CD4-positive, alpha-beta T cell (primary cell): ENCODE measurements at regions not wholly inside any gene's neighbourhood (a gene's known extent, or its start where the extent isn't known, plus 50 kb on each side); places are given as distances from the start of the nearest gene placed in this dataset.

ENCODE experiments used
- ATAC-seq: fragments of 200-7000 bp; cut with Tn5 transposase; one replicate; pipeline ENCODE4 v1.10.0; 2022; ENCODE audit warnings: mild to moderate bottlenecking; ENCODE audit not compliant: poor library complexity
- CTCF ChIA-PET: fragments of 350-600 bp; sonication (Branson Sonifier 250); formaldehyde crosslinking; loops from one replicate; lab custom pipeline; 2021; ENCODE audit warnings: antibody characterized with exemption, inconsistent platforms; lab: Charles Lee
- POLR2A ChIA-PET: fragments of 350-600 bp; sonication (Branson Sonifier 250); formaldehyde crosslinking; loops from one replicate; lab custom pipeline; 2021; ENCODE audit warnings: antibody characterized with exemption, inconsistent platforms; lab: Charles Lee
- DNase-seq, 14 experiments: peaks; one replicate each; pipeline ENCODE4 v3.0.0-alpha.2; 2013 to 2020; ENCODE audit warnings: mixed read lengths in 2 of 14
- H3K27ac ChIP-seq, 2 donors: one replicate each; pipeline versions ENCODE4 v1.5.1 to v1.7.0; 2013; ENCODE audit warnings: low read length in 2 of 2, low read depth in 1 of 2, mild to moderate bottlenecking in 1 of 2
- H3K27me3 ChIP-seq, 2 experiments: 1 replicate in 1 of 2; 2 replicates in 1 of 2; pipeline versions ENCODE4 v1.6.1 to v1.7.0; 2013; ENCODE audit warnings: low read length in 2 of 2, control low read depth in 1 of 2, mild to moderate bottlenecking in 1 of 2, moderate library complexity in 1 of 2; ENCODE audit not compliant: insufficient read depth in 2 of 2, control insufficient read depth in 1 of 2
- H3K36me3 ChIP-seq: one replicate; pipeline ENCODE4 v1.6.1; 2013; ENCODE audit warnings: low read length, control low read depth; ENCODE audit not compliant: insufficient read depth
- H3K4me1 ChIP-seq: one replicate; pipeline ENCODE4 v1.6.1; 2013; ENCODE audit warnings: low read length, control low read depth; ENCODE audit not compliant: insufficient read depth
- H3K4me3 ChIP-seq: one replicate; pipeline ENCODE4 v1.5.1; 2013; ENCODE audit warnings: mild to moderate bottlenecking, low read length, moderate library complexity
- H3K9me3 ChIP-seq, 2 experiments: 1 replicate in 1 of 2; 2 replicates in 1 of 2; pipeline versions ENCODE4 v1.6.1 to v1.7.0; 2013; ENCODE audit warnings: low read length in 2 of 2, mild to moderate bottlenecking in 2 of 2, control low read depth in 1 of 2, moderate library complexity in 1 of 2; ENCODE audit not compliant: control insufficient read depth in 1 of 2, insufficient read depth in 1 of 2
- H3K27ac Mint-ChIP-seq: one replicate; pipeline ENCODE4 v1.8.0; 2020; ENCODE audit warnings: mixed read lengths
- H3K27me3 Mint-ChIP-seq: one replicate; pipeline ENCODE4 v1.8.0; 2021; ENCODE audit warnings: mixed read lengths
- H3K36me3 Mint-ChIP-seq: one replicate; pipeline ENCODE4 v1.8.0; 2021; ENCODE audit warnings: low read depth, mixed read lengths
- H3K4me1 Mint-ChIP-seq: one replicate; pipeline ENCODE4 v1.8.0; 2021; ENCODE audit warnings: low read depth, mixed read lengths
- H3K4me3 Mint-ChIP-seq: one replicate; pipeline ENCODE4 v1.8.0; 2020; ENCODE audit warnings: mild to moderate bottlenecking, mixed read lengths
- H3K9me3 Mint-ChIP-seq: one replicate; pipeline ENCODE4 v1.8.0; 2020; ENCODE audit warnings: mixed read lengths
- CTCF ChIP-seq: fragments of 200-600 bp; IDR thresholded peaks from one replicate; pipeline ENCODE4 v1.8.0; 2022; ENCODE audit warnings: antibody characterized with exemption, mild to moderate bottlenecking
- intact Hi-C, 2 experiments: fragments of 100-400 bp; cut with DNase I in 1 of 2; cut with micrococcal nuclease in 1 of 2; formaldehyde crosslinking; loops; one replicate each; pipeline versions ENCODE4 v1.15.1 to v1.9.0; 2023 to 2025; cut with DNase I, micrococcal nuclease

- no peaks in the 10 kb centered on the region for H3K9me3 Mint-ChIP-seq
- H3K4me1 ChIP-seq = no peaks in the 10 kb centered on the region
- ChIA-PET CTCF (no interaction called here), POLR2A (no interaction called here)
- DNase-seq (no peak), ATAC-seq (no peak)
- no peaks in the 10 kb centered on the region for H3K4me1 Mint-ChIP-seq
- H3K4me3 Mint-ChIP-seq = no peak overlapping the region
- H3K27ac ChIP-seq = no peak overlapping the region
- H3K4me3 ChIP-seq = no peak overlapping the region
- intact Hi-C loops = no loop called here
- H3K36me3 Mint-ChIP-seq = no peaks in the 10 kb centered on the region
- TF ChIP-seq CTCF = no peak
- H3K27me3 ChIP-seq = no peaks in the 10 kb centered on the region
- no peaks in the 10 kb centered on the region for H3K36me3 ChIP-seq
- H3K27ac Mint-ChIP-seq = no peak overlapping the region
- H3K27me3 Mint-ChIP-seq = no peaks in the 10 kb centered on the region
- H3K9me3 ChIP-seq = peaks cover 0 to 9% of the 10 kb centered on the region in 2 experiments
These were observed 176.2 kb upstream of the CHRM2 start for GRCh38 chr7:136692221-136692620.

GRCh38 chr7:136688601-136689000 is 179.9 kb upstream of the CHRM2 start:
- ATAC-seq (no peak), DNase-seq (no peak)
- H3K36me3 ChIP-seq = no peaks in the 10 kb centered on the region
- Mint-ChIP-seq H3K4me3 (no peak overlapping the region), H3K36me3 (no peaks in the 10 kb centered on the region), H3K27me3 (no peaks in the 10 kb centered on the region), H3K9me3 (no peaks in the 10 kb centered on the region), H3K27ac (no peak overlapping the region), H3K4me1 (no peaks in the 10 kb centered on the region)
- H3K27me3 ChIP-seq = no peaks in the 10 kb centered on the region
- no peak overlapping the region for H3K4me3 ChIP-seq
- H3K4me1 ChIP-seq = no peaks in the 10 kb centered on the region
- no peaks in the 10 kb centered on the region for H3K9me3 ChIP-seq
- ChIA-PET CTCF (no interaction called here), POLR2A (no interaction called here)
- intact Hi-C loops = no loop called here
- H3K27ac ChIP-seq = no peak overlapping the region
- no peak for TF ChIP-seq CTCF

GRCh38 chr7:136687693-136688322 is 180.6 kb upstream of the CHRM2 start:
- no peaks in the 10 kb centered on the region for H3K27me3 Mint-ChIP-seq

More at GRCh38 chr7:136687693-136688322, 180.6 kb upstream of the CHRM2 start:
- Histone ChIP-seq H3K27me3 (no peaks in the 10 kb centered on the region), H3K36me3 (no peaks in the 10 kb centered on the region), H3K4me3 (no peak overlapping the region), H3K9me3 (no peaks in the 10 kb centered on the region), H3K27ac (no peak overlapping the region), H3K4me1 (no peaks in the 10 kb centered on the region)
- no peak for TF ChIP-seq CTCF
- POLR2A ChIA-PET = no interaction called here
- no peaks in the 10 kb centered on the region for H3K4me1 Mint-ChIP-seq
- H3K27ac Mint-ChIP-seq = no peak overlapping the region
- H3K4me3 Mint-ChIP-seq = no peak overlapping the region
- no peak for DNase-seq
- no peaks in the 10 kb centered on the region for H3K36me3 Mint-ChIP-seq
- intact Hi-C loops = no loop called here
- CTCF ChIA-PET = no interaction called here
- no peak for ATAC-seq
- H3K9me3 Mint-ChIP-seq = no peaks in the 10 kb centered on the region
